ENCODE measurements at regions not wholly inside any gene's neighbourhood (a gene's known extent, or its start where the extent isn't known, plus 50 kb on each side); places are given as distances from the start of the nearest gene placed in this dataset.
"Not testable (repeated sequence)": the region's sequence is repeated elsewhere in the genome, so short reads cannot be mapped to it uniquely, and the experiment has no call there.

DNA sequence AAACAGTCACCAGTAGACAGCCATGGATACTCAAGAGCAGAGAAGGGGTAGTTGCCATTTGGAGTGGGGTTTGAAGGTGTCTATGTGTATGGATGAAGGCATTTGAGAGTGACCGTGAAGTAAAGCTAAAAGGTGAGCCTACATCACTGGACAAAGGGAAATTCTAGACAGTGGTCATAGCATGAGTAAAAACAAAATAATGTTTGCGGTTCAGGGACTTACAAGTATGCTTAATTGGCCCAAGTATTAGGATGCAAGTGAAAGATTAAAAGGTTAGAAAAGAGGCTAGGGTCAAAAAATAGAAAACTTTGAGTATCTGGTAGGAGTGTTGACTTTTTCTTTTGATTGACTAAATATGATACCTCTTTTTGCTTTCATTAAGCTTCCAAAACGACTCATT is 238.1 kb upstream of the SLC8A1 start:
- intact Hi-C loops (cut with micrococcal nuclease), result no loop called here

DNA sequence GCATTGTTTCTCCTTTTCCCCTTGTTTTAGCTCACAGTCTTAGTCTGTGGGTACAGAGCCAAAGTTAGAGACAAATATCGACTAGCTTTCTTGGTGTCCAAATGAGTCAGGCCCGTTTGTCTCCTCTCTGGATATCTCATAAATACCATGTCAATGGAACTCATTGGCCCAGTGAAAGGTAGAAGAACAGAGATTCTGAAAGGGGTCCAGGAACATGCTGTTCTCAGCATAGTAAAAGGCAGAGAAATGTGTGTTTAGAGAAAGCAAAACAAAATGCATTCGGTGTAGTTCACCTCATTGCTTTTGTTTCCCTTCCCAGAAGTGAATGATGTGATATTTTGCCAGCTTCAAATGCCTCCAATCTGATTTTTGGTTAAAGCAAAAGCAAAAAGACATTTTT is 238.6 kb upstream of the SLC8A1 start:
- intact Hi-C loops (cut with micrococcal nuclease), result no loop called here

DNA sequence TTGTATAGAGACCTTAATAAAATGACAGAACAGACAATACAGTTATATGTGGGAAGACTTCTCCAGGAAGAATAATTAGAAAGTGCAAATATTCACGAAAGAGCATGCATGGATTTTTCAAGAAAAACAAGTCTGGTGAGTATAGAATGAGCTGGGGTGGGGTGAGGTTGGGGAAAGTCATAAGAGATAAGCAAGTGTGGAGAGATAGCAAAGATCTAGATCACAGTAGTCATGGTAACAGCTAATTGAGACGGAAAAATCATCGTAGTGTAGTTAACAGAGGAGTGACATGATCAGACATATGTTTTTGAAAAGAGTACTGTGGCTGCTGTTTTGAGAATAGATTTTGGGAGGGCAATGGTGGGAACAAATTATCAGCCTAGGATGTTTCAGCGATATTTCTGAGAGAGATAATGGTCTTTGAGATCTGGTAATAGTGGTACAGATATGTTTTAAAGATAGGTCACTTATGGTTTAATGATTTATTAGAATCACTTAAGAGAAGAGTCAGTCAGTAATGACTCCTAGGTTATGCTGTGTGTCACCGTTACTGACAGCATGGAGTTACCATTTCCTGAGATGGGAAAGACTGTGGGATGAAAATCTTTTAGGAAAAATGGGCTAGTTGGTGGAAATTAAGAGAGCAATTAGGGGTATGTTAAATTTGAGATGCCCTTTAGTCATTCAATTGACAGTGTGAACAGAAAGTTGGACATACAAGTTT is 248.5 kb upstream of the SLC8A1 start:
- intact Hi-C loops (cut with micrococcal nuclease), result no loop called here

DNA sequence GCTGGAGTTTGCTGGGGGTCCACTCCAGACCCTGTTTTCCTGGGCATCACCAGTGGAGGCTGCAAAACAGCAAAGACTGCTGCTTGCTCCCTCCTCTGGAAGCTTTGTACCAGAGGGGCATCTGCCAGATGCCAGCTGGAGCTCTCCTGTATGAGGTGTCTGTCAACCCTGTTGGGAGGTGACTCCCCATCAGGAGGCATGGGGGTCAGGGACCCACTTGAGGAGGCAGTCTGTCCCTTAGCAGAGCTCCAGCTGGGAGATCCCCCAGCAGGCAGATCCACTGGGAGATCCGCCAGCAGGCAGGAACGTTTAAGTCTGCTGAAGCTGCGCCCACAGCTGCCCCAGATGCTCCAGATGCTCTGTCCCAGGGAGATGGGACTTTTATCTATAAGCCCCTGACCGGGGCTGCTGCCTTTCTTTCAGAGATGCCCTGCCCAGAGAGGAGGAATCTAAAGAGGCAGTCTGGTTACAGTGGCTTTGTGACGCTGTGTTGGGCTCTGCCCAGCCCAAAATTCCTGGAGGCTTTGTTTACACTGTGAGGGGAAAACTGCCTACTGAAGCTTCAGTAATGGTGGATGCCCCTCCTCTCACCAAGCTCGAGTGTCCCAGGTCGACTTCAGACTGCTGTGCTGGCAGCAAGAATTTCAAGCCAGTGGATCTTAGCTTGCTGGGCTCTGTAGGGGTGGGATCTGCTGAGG is 260.5 kb upstream of the SLC8A1 start:
- intact Hi-C loops (cut with micrococcal nuclease), result not testable (repeated sequence)

DNA sequence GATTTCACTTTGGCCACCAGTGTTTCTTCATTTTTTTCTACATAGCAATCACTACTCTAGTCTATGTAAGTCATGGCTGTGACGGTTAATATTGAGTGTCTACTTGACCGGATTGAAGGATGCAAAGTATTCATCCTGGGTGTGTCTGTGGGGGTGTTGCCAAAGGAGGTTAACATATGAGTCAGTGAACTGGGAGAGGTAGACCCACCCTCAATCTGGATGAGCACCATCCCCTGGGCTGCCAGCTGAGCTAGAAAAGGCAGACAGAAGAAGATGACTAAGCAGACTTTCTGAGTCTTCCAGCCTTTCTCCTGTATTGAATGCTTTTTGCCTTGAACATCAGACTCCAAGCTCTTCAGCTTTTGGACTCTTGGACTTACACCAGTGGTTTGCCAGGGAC is 265.0 kb upstream of the SLC8A1 start:
- intact Hi-C loops (cut with micrococcal nuclease), result no loop called here

DNA sequence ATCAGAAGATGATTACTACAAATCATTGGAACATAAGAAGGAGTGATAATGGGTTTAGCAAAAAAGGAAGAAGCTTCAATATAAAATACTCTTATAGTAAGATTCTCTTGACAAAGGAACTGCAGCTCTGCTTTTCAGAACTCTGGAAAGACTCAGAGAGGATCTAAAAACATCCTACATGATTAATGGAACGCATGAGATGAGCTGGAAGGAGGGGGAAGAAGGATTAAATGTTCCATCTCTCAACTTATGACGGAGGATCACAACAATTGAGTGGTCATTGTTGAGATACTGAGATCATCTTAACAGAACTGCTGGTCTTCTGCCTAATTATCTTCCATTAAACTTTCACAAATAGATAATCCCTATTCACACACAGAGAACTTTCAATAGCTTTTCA is 267.5 kb upstream of the SLC8A1 start:
- intact Hi-C loops (cut with micrococcal nuclease), result no loop called here

DNA sequence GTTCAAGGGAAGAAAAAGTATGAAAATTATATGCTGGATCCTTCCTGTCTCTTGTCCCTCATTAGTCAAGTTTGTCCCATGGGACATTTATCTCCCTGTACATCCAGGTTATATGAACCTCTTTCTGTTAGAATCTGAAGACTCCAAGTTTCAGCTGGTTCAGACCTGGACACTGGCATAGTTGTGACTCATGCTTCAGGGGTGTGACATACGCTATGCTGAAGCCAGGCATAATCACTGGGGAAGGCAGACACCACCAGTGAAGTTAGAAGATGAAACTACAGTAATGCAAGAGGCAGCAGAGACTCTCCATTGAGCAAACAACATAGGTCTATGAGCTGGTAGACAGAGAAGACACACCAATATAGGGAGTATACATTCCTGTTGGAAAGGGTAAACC is 269.7 kb upstream of the SLC8A1 start:
- intact Hi-C loops (cut with micrococcal nuclease), result no loop called here

DNA sequence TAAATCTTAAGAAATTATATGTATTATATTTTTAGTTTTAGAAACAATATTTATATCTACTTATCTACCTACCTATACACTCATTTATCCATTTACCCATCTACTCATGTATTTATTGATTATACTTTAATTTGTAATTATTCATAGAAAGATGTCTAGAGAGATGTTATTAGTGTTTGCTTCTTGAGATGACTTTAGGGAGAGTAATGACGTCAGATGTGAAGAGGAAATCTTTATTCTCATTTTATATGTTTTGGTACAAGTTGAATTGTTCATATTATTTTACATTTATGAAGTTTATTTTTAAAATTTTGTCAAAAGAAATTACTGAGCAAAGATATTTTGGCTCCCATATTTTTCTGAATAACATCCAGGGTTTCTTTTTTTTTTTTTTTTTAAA is 271.3 kb upstream of the SLC8A1 start:
- intact Hi-C loops (cut with micrococcal nuclease), result no loop called here

DNA sequence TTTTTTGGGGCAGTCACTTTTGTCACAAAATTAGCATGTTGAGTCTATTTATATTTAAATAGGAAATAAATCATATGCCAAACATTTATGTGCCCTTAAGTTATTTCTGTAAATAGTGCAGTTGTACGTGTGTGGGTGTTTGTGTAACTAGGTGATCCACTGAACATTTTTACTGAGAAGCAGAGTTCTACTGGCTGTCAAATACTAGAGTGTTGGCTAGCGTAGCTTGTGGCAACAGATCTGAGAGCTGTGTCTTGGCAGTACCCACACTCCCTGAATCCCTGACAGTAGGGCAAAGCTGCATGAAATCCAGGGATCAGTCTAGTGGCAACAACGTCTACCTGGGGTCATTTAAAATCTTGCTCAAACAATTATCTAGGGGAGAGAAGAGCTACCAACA is 273.1 kb upstream of the SLC8A1 start:
- intact Hi-C loops (cut with micrococcal nuclease), result no loop called here

DNA sequence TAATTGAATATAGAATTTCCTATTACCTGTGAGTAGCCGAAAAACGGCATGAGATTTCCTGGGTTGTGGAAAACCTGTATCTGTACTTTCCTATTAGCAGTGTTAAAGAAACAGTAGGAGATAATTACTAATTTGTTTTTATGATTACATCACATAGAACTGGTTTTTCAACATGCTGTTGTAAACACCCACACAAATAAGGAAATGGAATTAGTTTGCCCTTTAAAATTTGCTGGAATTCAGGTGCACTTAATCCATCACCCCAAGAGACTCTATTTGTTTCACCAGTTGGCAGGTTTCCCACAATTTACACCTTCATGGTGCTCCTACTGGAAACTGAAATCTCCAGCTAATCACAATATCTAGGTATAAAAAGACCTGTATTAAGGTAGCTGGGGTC is 274.1 kb upstream of the SLC8A1 start:
- intact Hi-C loops (cut with micrococcal nuclease), result no loop called here

DNA sequence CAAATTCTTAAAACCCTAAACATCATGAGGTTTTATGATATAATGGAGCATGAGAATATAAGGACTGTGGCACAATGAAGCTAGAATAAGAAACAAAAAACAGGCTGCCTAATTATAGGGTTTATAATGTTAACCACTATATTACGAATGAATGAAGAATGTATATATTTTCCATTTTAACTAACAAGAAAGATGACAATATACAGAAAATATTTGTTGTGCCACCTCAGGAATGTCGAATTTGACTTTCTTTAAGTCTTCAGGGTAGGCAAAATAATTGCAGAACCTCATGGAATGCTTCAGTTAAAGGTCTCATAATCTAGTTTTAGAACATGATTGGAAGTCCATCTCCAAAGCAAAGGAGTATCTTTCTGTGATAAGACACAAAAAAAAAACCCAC is 282.9 kb upstream of the SLC8A1 start:
- intact Hi-C loops (cut with micrococcal nuclease), result no loop called here

DNA sequence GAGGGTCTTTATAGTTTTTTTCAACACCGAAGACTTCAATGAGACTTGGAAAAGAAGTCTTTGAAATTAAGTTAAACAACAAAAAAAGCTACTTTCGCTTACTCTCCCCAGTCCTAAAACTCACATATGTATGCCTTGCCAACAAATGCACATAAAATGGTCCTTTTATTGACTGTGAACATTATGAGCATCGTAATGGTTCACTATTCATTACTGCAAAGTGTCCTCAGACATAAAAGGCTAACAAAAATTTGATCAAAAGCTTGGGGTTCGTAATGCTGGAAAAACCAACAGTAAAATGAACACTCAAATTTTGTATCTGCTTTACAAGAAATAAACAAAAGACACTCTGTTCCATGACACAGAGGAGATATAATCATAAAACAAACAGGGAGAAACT is 285.3 kb upstream of the SLC8A1 start:
- intact Hi-C loops (cut with micrococcal nuclease), result no loop called here

DNA sequence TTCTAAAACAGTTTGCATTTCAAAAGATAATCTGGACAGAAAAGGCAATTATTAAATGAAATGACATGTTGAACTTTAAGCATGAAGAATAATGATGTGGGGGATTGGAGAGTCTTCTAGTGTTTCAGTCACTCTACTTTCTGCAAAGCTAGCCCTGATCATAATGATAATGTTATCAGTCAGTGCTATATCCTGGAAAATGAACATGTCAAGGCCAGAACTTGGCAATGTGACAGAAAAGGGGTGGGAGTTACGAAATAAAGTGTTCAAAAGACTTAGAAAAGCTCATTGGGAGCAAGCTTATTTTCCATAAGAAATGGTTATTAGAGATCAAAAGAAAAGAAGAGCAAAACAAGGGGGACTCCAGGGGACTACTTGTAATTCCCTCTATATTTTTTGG is 288.5 kb upstream of the SLC8A1 start:
- intact Hi-C loops (cut with micrococcal nuclease), result no loop called here

DNA sequence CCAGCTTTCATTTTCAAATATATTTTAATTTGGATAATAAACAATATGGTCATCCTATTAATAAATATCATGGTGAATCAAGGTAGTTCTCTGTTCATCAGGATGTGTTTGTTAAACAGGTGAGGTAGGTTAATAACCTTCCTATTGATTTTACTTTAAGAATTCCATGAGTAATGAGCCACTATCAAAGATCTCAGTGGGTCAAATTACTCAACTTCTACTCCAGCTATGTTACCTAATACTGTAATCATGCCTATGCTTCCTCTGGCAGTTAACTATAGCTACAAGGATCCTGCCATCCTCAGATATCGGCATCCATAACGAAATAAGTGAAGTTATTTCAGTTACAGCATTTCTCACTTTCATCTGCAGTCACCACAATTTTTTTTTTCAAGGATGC is 289.6 kb upstream of the SLC8A1 start:
- intact Hi-C loops (cut with micrococcal nuclease), result no loop called here

DNA sequence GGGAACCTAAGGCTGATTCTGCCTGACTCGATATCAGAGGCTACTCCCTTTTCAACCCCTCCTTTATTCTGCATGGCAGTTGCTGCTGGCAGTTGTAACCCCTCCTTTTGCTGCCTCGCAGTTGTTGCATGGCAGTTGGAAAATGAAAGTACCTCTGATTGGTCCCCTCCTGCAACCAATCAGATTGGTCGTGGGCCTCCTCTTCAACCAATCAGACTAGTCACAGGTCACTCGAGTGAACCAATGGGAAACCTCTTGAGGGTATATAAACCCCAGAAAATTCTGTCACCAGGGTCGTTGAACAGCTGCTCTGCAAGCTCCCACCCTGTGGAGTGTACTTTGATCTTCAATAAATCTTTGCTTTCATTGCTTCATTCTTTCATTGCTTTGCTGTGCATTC is 294.3 kb upstream of the SLC8A1 start:
- intact Hi-C loops (cut with micrococcal nuclease), result no loop called here

DNA sequence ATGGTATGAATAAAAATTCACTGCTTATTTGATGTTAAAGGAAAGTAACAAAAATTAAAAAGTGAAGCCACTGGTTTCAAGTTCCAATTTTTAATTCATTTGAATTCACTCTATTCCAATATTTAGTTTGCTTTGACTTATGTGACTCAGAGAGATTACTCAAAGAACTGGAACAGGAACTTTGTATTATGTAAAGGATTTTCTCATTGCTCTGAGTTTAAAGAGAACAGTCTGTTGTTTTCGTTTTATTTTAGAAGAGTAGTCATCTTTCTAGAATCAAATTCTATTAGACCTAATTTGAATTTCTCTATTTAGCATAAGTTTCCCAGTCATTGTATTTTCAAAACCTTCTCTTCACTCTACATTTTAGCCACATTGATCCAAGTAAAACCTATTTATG is 300.1 kb upstream of the SLC8A1 start:
- intact Hi-C loops (cut with micrococcal nuclease), result no loop called here

DNA sequence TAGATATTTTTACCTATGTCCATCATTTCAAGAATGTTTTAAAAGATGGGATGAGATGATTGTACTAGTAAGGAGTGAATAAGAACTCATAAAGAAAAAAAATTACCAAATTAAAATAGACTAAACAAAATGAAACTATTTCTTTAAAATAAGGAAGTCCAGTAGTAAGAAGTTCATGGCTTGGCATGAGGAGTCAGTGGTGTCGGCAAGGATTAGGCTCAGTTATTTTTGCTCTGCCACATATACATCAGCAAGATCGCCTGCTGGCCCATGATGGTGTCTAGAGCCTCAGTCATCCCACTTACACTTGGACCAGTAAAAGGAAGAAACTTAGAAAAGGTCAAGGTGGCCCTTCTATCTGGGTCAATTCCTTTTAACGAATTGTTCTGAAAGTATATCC is 300.9 kb upstream of the SLC8A1 start:
- intact Hi-C loops (cut with micrococcal nuclease), result no loop called here

DNA sequence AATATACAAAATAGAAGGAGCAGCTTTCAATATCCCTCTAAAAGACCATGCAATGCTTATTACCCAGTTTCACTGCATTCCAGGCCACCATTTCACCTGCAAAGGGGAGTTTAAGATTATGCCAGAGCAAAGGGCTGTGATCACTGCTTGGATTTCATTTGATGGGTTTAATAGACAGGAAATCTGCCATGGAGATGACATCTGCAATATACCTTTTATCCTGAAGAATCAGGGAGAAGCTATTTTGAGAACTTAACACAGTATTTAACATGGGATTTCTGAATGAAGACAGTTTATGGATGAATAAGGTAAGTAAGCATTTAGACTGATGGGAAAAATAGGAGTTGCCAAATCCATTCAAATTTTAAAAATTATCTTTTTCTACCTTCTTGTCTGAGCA is 303.0 kb upstream of the SLC8A1 start:
- intact Hi-C loops (cut with micrococcal nuclease), result no loop called here

DNA sequence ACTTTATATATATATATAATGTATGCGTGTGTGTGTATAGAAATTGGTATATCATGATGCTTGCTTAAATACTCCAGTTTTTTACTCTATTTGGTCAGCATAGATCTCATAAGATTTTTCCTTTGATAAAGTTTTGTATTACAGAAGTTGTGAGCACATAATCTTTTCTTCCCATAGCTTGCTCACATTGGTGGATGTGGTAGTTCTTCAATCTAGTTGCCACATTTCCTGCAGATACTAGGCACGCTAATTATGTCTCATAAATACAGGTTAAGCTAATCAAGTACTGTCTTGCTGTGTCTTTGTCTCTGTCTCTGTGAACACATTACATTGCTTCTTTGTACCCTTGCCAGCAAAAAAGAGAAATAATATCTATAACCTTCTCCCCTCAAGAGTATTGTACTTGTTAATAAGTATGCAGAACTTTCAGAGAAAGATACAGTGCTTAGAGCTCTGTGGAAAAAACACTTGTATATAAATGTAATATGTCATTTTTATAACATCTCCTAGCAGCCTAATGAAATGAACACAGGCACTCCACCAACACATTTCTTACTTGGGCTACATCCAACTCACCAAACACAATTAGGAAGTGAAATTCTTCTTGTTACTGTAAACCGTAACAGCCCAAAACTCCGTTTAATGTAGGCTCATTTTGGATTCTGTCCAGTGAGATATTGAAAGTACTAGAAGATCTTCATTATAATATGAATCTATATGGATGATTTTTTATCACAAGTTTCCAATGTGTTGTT is 306.7 kb upstream of the SLC8A1 start:
- intact Hi-C loops (cut with micrococcal nuclease), result no loop called here

DNA sequence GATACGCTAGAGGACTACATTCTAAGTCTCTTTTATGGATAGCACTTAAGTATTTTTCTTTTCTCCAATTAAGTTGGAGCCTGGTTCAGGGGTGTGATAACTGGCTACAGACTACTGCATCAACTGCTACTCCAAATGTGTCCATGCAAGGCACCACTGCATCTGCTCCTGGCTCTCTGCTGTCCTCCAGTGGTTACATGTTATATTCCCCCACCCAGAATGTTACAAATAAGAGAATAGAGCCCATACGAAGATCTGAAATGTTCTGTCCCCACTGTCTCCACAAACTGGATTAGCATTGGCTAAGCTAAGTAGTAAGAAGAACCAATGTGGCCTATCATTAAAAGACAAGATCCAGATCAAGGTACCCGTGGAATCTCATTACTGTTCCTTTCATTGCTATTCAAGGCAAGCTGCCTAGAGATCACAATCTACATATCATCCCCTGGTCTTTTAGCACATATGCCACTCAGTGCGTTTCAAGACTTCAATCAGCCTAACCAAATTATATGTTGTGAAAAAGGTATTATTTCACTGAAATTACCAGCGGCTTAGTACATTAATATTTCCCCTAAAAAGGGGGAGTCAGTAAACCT is 308.3 kb upstream of the SLC8A1 start:
- intact Hi-C loops (cut with micrococcal nuclease), result no loop called here

DNA sequence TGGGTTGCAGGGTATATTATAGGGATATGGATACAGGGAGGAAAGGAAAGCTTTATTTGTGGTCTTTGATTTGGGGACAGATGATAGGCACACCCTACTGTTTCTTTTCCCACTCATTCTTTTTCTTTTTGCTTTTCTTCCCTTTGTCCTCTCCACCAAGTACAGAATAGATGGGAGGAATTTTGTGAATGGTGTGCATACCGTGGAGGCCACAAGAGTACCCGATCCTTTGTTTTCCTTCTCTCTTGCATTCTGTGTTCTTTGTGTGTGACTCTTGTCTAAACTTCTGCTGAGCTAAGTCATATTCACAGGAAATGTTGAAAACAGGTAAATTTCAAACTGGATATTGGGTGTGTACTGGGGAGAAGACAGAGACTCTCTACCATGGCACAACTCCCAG is 321.4 kb upstream of the SLC8A1 start:
- intact Hi-C loops (cut with micrococcal nuclease), result no loop called here

DNA sequence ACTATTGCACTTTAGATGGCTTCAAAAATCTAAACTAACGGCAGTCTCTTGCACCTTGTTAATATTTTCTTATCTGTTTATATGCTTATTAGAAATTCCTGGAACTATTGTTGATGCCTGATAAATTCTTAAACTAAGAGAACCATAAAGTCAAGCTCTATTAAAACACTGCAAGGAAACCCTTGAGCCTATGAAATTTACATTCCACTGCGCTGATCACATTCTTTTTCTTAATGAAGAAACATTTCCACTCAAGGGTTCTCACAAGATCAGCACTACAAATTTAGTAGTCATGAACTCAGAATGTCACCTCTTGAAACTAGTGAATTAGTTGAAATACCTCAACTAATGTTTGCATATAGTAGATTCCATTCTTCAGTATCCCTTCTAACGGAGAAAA is 331.8 kb upstream of the SLC8A1 start:
- intact Hi-C loops (cut with micrococcal nuclease), result no loop called here
